ENCODE measurements at regions not wholly inside any gene's neighbourhood (a gene's known extent, or its start where the extent isn't known, plus 50 kb on each side); places are given as distances from the start of the nearest gene placed in this dataset.

DNA sequence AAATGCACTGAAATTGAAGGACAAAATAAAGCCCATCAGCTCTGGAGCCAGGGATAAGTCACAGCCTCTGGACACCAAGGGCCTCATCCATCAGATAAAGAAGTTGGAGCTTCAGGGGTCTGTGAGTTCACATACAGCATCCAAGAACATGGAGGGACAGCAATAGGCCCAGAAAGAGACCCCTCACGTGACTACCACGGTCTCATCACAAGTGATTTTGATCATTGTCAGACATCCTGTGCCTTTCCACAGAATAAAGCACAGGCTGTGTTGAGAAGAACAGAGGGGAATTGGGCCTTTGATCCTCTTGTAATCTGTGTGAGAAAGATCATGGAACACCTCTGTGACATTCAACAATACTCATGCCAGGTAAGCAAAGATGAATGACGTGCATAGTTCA is 65.2 kb upstream of the CTAGE1 start:
- TF ChIP-seq EZH2 (IDR thresholded peaks at IDR 0.05; ENCODE audit: borderline replicate concordance, low read length), result no peak
- TF ChIP-seq, protein P1, sequence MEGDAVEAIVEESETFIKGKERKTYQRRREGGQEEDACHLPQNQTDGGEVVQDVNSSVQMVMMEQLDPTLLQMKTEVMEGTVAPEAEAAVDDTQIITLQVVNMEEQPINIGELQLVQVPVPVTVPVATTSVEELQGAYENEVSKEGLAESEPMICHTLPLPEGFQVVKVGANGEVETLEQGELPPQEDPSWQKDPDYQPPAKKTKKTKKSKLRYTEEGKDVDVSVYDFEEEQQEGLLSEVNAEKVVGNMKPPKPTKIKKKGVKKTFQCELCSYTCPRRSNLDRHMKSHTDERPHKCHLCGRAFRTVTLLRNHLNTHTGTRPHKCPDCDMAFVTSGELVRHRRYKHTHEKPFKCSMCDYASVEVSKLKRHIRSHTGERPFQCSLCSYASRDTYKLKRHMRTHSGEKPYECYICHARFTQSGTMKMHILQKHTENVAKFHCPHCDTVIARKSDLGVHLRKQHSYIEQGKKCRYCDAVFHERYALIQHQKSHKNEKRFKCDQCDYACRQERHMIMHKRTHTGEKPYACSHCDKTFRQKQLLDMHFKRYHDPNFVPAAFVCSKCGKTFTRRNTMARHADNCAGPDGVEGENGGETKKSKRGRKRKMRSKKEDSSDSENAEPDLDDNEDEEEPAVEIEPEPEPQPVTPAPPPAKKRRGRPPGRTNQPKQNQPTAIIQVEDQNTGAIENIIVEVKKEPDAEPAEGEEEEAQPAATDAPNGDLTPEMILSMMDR (IDR thresholded peaks at IDR 0.05; ENCODE audit: low read length), result no peak
